ENCODE measurements at regions not wholly inside any gene's neighbourhood (a gene's known extent, or its start where the extent isn't known, plus 50 kb on each side); places are given as distances from the start of the nearest gene placed in this dataset.
"Not testable (repeated sequence)": the region's sequence is repeated elsewhere in the genome, so short reads cannot be mapped to it uniquely, and the experiment has no call there.

DNA sequence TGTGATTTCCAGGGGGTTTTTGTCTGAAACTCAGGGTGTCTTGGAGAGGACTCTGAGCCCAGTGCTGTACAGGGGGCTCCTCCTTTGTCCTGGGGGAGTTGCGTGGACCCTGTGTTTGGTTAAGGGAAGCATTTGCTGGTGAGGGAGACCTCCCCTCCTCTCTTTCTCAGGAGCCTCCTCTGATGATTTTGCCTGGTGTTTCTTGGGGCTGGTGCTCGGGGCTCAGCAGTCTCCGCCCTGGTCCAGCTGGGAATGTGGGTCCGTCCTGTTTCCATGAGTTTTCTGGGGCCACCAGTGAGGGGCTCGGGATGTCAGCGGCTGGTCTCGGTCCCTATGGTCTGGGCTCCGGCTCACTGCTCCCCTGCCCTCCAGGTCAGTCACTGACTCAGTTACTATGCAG is 149.1 kb upstream of the POTEB2 start:
- not testable (repeated sequence) for TF ChIP-seq CTCF, POLR2A, POLR2AphosphoS5 (IDR thresholded peaks at IDR 0.05)
